Immature natural killer cell (primary cell): ENCODE measurements at regions not wholly inside any gene's neighbourhood (a gene's known extent, or its start where the extent isn't known, plus 50 kb on each side); places are given as distances from the start of the nearest gene placed in this dataset.

Source experiments
- DNase-seq, 3 donors: peaks; one replicate each; pipeline ENCODE4 v3.0.0; 2022; ENCODE audit warnings: mixed read lengths in 1 of 3
- H3K27ac Mint-ChIP-seq, 6 donors: one replicate each; pipeline ENCODE4 v1.8.0; 2020; ENCODE audit warnings: mixed read lengths in 6 of 6, mild to moderate bottlenecking in 5 of 6, inconsistent platforms in 4 of 6, moderate library complexity in 3 of 6
- H3K27me3 Mint-ChIP-seq, 3 donors: one replicate each; pipeline ENCODE4 v1.8.0; 2020 to 2021; ENCODE audit warnings: low read depth in 3 of 3, mild to moderate bottlenecking in 3 of 3, mixed read lengths in 3 of 3, moderate library complexity in 3 of 3, inconsistent platforms in 1 of 3
- H3K36me3 Mint-ChIP-seq, 3 donors: one replicate each; pipeline ENCODE4 v1.8.0; 2020; ENCODE audit warnings: mixed read lengths in 3 of 3, inconsistent platforms in 2 of 3, mild to moderate bottlenecking in 2 of 3
- H3K4me1 Mint-ChIP-seq, 2 donors: one replicate each; pipeline ENCODE4 v1.8.0; 2020; ENCODE audit warnings: inconsistent platforms in 2 of 2, mild to moderate bottlenecking in 2 of 2, mixed read lengths in 2 of 2, moderate library complexity in 1 of 2
- H3K4me3 Mint-ChIP-seq, 5 donors: one replicate each; pipeline ENCODE4 v1.8.0; 2020; ENCODE audit warnings: mild to moderate bottlenecking in 5 of 5, mixed read lengths in 5 of 5, inconsistent platforms in 3 of 5, moderate library complexity in 3 of 5
- H3K9me3 Mint-ChIP-seq, 6 donors: one replicate each; pipeline ENCODE4 v1.8.0; 2020; ENCODE audit warnings: mild to moderate bottlenecking in 6 of 6, mixed read lengths in 6 of 6, inconsistent platforms in 4 of 6, moderate library complexity in 3 of 6

DNA sequence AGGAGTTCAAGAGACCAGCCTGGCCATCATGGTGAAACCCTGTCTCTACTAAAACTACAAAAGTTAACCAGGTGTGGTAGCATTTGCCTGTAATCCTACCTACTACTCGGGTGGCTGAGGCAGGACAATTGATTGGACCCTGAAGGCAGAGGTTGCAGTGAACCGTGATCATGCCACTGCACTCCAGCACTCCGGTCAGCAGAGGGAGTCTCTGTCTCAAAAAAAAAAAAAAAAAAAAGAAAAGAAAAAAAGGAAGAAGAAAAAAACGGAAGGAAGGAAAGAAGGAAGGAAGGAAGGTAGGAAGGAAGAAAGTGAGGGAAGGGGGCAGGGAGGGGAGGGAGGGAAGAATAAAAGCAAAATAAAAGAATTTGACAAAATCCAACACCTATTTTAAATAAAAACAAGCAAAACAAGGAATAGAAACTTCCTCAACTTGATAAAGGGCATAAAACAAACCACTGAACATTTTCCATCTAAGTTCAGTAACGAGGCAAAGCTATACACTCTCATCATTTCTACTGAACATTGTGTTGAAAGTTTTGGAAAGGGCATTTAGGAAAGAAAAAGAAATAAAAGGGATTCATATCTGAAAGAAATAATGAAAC, 411.6 kb upstream of the SLITRK5 start:
- Mint-ChIP-seq H3K4me1 (no peaks in the 10 kb centered on the region), H3K27me3 (no peaks in the 10 kb centered on the region), H3K4me3 (no peak overlapping the region), H3K9me3 (peaks cover 0 to 9% (median 3%) of the 10 kb centered on the region in 6 donors), H3K36me3 (no peaks in the 10 kb centered on the region), H3K27ac (no peak overlapping the region)
- no peak for DNase-seq

DNA sequence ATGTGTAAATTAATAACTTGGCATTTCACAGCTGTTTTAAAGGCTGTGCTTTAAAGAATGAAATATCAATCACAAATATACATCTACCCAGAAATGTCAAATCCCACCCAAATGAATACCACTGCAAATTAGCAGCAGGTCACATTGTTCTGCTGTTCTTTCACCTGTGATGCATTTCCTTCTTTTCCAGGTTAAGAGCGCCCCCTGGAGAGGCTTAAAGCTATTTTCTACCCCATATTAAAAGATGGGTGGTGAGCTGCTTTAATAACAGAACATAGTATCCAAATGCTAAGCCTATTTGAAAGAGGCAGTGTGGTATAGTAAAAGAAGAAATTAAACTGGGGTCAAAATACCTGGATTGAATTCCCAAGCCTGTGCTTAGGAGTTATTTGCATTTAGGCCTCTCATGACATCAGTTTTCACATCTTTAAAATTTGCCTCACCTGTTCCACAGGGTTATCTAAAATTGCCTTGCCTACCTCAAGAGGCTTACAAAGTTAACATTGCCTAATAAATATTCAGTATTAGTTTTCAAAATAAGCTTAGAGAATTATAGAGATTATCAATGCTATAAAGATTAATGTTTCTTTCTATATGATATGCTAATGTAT, 396.9 kb upstream of the SLITRK5 start:
- H3K9me3 Mint-ChIP-seq: peaks cover 0 to 5% (median 3%) of the 10 kb centered on the region in 6 donors
- H3K27ac Mint-ChIP-seq: no peak overlapping the region
- DNase-seq: no peak
- H3K4me1 Mint-ChIP-seq: no peaks in the 10 kb centered on the region
- no peaks in the 10 kb centered on the region for H3K36me3 Mint-ChIP-seq
- H3K27me3 Mint-ChIP-seq: peaks cover 0 to 2% (median 0%) of the 10 kb centered on the region in 3 donors
- H3K4me3 Mint-ChIP-seq: no peak overlapping the region

DNA sequence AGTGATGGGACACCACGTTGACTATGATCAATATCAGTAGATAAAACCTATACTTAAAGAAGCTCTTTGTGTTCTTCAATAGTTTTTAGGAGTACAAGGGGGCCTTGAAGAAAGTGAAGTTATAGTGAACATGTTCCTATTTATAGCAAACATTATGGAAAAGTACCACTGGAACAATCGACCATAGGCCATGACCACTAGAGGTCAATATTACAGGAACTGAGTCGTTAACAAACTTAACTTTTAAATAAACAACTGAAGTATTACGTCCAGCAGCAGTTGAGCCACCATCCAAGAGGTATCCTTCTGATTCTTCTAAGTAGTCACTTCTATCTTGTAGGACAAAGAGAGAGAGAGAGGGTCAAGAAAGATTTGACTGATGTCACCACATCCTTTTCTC, 391.0 kb upstream of the SLITRK5 start:
- Mint-ChIP-seq H3K36me3 (no peaks in the 10 kb centered on the region), H3K27me3 (peaks cover 0 to 2% (median 0%) of the 10 kb centered on the region in 3 donors), H3K4me1 (no peaks in the 10 kb centered on the region), H3K9me3 (peaks cover 1 to 10% (median 3%) of the 10 kb centered on the region in 6 donors), H3K4me3 (no peak overlapping the region), H3K27ac (no peak overlapping the region)
- no peak for DNase-seq

DNA sequence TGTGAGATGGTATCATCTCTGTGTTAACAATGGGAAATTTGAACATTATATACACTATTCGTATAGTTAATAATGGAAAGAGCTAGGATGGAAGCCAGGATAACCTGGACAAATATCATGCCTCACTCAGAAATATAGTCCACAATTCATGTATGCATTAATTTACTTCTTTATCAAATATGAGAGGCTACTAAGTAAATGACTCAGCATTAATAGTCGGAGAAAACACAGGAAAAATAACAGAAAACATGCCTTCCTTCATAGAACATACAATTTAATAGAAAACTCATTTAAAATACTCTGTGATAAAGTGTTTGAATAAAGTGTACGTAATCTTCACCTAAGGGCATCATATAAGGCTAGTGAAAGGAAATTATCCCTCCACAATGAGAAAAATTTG, 383.4 kb upstream of the SLITRK5 start:
- H3K27ac Mint-ChIP-seq: no peak overlapping the region

DNA sequence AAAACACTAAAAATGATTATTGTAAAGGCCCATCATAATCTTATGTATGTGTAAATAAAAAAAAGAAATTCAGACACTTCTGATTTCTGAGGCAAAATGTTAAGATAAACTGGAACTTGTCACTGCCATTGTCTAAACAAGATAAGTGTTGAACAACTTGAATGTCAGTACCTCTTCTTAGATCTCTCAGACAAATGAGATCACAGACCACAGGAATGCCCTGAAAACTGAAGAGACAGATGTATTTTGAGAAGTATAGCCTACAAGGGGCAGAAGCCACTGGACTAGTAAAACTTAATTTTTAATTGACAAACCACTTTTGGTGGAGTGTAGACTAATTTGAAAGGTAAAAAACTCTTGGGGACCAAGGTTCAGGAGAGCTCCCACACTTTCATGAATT, 375.5 kb upstream of the SLITRK5 start:
- Mint-ChIP-seq H3K36me3 (no peaks in the 10 kb centered on the region), H3K9me3 (peaks cover 2 to 28% (median 6%) of the 10 kb centered on the region in 6 donors), H3K4me3 (no peak overlapping the region)

More for the DNA sequence above, 383.4 kb upstream of the SLITRK5 start:
- Mint-ChIP-seq H3K36me3 (no peaks in the 10 kb centered on the region), H3K4me3 (no peak overlapping the region), H3K27me3 (no peaks in the 10 kb centered on the region), H3K9me3 (peaks cover 0 to 14% (median 6%) of the 10 kb centered on the region in 6 donors), H3K4me1 (no peaks in the 10 kb centered on the region)
- no peak for DNase-seq

DNA sequence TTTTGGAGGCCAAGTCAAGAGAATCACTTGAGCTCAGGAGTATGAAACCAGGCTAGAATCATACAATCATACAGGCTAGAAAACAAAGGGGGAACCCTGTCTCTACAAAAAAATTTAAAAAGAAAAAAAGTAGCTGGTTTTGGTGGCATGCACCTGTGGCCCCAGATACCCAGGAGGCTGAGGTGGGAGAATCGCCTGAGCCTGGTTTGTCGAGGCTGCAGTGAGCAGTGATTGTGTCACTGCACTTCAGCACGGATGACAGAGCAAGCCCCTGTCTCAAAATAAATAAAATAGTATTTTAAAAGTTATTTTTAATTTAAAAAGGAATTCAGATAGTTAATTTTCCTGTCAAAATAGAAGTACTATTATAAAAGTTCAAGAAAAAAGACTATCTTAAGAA, 369.1 kb upstream of the SLITRK5 start:
- no peak for DNase-seq
- H3K4me1 Mint-ChIP-seq: no peaks in the 10 kb centered on the region
- peaks cover 0 to 23% (median 3%) of the 10 kb centered on the region in 6 donors for H3K9me3 Mint-ChIP-seq
- H3K27ac Mint-ChIP-seq: no peak overlapping the region
- H3K27me3 Mint-ChIP-seq: no peaks in the 10 kb centered on the region
- H3K36me3 Mint-ChIP-seq: no peaks in the 10 kb centered on the region
- no peak overlapping the region for H3K4me3 Mint-ChIP-seq

More for the DNA sequence above, 375.5 kb upstream of the SLITRK5 start:
- H3K4me1 Mint-ChIP-seq: no peaks in the 10 kb centered on the region
- no peak overlapping the region for H3K27ac Mint-ChIP-seq
- peaks cover 0 to 2% (median 0%) of the 10 kb centered on the region in 3 donors for H3K27me3 Mint-ChIP-seq
- no peak for DNase-seq

DNA sequence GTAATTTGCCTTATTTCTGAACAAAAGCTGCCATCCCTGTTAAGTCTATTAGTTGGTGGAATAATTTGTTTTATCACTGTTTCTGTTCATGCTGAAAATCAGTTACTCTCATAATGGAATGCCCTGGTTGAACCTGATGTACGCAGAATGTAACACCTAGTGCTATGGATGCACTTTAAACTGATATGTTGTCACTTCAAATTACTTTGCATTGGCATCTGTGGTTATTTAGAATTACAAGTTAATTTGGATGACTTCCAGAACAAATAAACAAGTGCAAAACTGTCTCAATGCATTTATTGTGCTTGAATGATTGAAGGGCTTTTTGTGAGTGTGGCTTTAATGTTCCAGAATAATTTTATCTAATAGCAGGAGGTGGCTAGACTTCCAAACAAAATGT, 368.2 kb upstream of the SLITRK5 start:
- no peak overlapping the region for H3K27ac Mint-ChIP-seq
- no peaks in the 10 kb centered on the region for H3K27me3 Mint-ChIP-seq
- no peaks in the 10 kb centered on the region for H3K4me1 Mint-ChIP-seq
- DNase-seq: no peak
- no peak overlapping the region for H3K4me3 Mint-ChIP-seq
- H3K36me3 Mint-ChIP-seq: no peaks in the 10 kb centered on the region
- H3K9me3 Mint-ChIP-seq: peaks cover 0 to 22% (median 4%) of the 10 kb centered on the region in 6 donors

DNA sequence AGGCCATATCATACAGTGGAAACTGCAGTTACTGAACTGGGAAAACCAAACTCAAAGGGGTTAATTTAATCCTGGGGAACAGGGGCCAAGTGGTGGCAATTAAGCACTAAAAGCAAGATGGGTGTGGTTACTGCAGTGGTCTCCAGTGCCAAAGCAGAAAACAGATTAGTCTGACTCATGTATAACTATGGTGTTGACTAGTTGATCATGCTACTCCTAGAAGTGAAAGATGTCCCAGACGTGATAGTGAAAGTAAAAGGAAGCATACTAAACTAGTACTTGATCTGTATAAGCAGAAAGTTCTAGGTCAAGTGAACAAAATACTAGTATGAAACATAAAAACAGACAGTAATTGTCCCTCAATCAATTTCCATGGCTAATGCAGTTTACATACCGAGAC, 360.0 kb upstream of the SLITRK5 start:
- peaks cover 0 to 2% (median 0%) of the 10 kb centered on the region in 3 donors for H3K27me3 Mint-ChIP-seq
- peaks cover 0 to 13% (median 4%) of the 10 kb centered on the region in 6 donors for H3K9me3 Mint-ChIP-seq
- no peak overlapping the region for H3K27ac Mint-ChIP-seq
- H3K4me1 Mint-ChIP-seq: no peaks in the 10 kb centered on the region
- H3K4me3 Mint-ChIP-seq: no peak overlapping the region
- no peaks in the 10 kb centered on the region for H3K36me3 Mint-ChIP-seq
- DNase-seq: no peak

DNA sequence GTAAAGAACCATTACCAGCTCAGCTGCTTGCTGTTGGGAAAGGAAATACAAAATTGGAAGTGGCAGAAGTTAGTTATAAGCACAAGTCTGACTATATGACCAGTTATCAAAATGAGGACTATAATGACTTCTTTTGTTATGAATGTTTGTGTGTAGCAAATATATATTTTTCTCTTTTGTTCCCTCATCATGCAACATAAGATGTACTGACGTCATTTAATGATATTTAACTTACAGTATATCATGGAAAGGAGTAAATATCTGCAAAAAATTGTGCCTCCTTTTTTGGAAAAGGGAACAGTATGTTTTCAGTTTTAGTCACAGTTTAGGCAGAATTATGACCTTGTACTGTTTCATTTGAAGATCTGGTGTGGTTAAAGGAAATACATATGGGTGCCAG, 356.3 kb upstream of the SLITRK5 start:
- no peaks in the 10 kb centered on the region for H3K36me3 Mint-ChIP-seq
- no peaks in the 10 kb centered on the region for H3K4me1 Mint-ChIP-seq
- no peak overlapping the region for H3K4me3 Mint-ChIP-seq
- no peak for DNase-seq
- H3K27me3 Mint-ChIP-seq: peaks cover 0 to 2% (median 0%) of the 10 kb centered on the region in 3 donors
- peaks cover 0 to 9% (median 4%) of the 10 kb centered on the region in 6 donors for H3K9me3 Mint-ChIP-seq
- H3K27ac Mint-ChIP-seq: no peak overlapping the region

DNA sequence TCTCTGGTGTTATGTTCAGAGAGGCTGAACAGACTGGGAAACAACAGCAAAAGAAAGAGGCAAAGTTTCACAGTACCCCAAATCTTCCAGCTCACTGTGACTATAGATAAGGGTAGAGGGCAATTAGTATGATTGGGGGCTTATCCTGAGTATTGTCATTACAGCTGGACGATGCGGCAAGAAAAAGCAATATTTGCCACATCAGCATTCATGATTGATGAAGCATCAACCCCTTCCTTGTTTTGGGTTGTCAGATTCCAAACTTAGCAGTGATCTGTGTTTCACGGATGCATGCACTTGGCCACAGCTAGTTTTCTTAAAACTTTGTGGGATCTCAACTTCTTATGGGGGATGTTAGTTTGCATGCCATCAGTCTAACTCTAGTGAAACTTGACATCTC, 348.8 kb upstream of the SLITRK5 start:
- no peaks in the 10 kb centered on the region for H3K27me3 Mint-ChIP-seq
- peaks cover 0 to 17% (median 3%) of the 10 kb centered on the region in 6 donors for H3K9me3 Mint-ChIP-seq
- H3K4me1 Mint-ChIP-seq: no peaks in the 10 kb centered on the region
- DNase-seq: no peak
- no peaks in the 10 kb centered on the region for H3K36me3 Mint-ChIP-seq
- no peak overlapping the region for H3K27ac Mint-ChIP-seq
- H3K4me3 Mint-ChIP-seq: no peak overlapping the region

DNA sequence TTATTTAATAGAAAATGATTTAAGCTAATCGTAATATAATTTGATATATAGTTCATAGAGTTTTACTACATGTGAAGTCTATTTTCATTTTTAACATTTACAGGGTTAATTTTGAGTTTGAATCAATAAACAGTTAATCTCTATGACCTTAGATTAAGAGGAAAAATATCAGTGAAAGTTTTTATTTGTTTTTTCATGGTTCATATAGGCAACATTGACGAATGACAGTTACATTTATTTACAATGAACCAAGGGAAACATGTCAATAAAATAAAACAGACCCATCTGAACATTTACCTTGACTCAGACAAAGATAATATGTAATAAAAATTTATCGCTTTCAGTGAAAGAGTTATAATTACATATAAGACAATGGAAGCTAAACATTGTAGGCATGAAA, 346.6 kb upstream of the SLITRK5 start:
- H3K36me3 Mint-ChIP-seq: no peaks in the 10 kb centered on the region
- peaks cover 0 to 1% (median 0%) of the 10 kb centered on the region in 3 donors for H3K27me3 Mint-ChIP-seq
- peaks cover 0 to 24% (median 1%) of the 10 kb centered on the region in 6 donors for H3K9me3 Mint-ChIP-seq
- H3K27ac Mint-ChIP-seq: no peak overlapping the region
- no peaks in the 10 kb centered on the region for H3K4me1 Mint-ChIP-seq
- no peak for DNase-seq
- H3K4me3 Mint-ChIP-seq: no peak overlapping the region

DNA sequence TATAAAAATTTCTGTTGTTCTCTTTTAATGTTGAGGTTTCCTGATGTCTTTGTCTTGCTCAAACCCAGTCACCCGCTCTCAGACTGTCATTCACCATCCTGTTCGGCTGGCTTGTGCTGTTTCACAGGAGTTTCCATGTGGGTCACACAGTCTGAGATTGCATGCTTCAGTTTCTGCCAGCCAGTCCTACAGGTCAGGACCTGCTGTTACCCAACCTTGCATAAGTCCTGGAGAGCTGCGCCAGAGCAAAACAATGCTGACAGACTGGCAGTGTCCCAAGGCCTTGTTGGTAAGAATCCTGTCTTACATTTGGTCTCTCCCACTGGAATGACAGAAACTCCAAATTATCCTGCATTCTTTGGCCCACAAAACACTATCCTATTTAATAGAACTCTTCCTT, 340.0 kb upstream of the SLITRK5 start:
- no peaks in the 10 kb centered on the region for H3K4me1 Mint-ChIP-seq
- H3K9me3 Mint-ChIP-seq: peaks cover 0 to 26% (median 10%) of the 10 kb centered on the region in 6 donors
- H3K27me3 Mint-ChIP-seq: peaks cover 0 to 3% (median 2%) of the 10 kb centered on the region in 3 donors
- no peak for DNase-seq
- H3K4me3 Mint-ChIP-seq: no peak overlapping the region
- H3K36me3 Mint-ChIP-seq: no peaks in the 10 kb centered on the region
- no peak overlapping the region for H3K27ac Mint-ChIP-seq

DNA sequence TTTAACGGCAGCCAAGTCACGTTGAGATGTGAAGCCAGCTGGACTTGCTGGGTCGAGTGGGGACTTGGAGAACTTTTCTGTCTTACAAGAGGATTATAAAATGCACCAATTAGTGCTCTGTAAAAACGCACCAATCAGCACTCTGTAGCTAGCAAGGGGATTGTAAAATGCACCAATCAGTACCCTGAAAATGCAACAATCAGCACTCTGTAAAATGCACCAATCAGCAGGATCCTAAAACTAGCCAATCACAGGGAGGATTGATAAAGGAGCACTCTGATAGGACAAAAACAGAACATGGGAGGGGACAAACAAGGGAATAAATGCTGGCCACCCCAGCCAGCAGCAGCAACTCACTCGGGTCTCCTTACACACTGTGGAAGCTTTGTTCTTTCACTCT, 337.6 kb upstream of the SLITRK5 start:
- no peak for DNase-seq
- peaks cover 0 to 2% (median 2%) of the 10 kb centered on the region in 3 donors for H3K27me3 Mint-ChIP-seq
- H3K27ac Mint-ChIP-seq: no peak overlapping the region
- no peaks in the 10 kb centered on the region for H3K36me3 Mint-ChIP-seq
- no peak overlapping the region for H3K4me3 Mint-ChIP-seq
- peaks cover 0 to 14% (median 8%) of the 10 kb centered on the region in 6 donors for H3K9me3 Mint-ChIP-seq
- H3K4me1 Mint-ChIP-seq: no peaks in the 10 kb centered on the region

DNA sequence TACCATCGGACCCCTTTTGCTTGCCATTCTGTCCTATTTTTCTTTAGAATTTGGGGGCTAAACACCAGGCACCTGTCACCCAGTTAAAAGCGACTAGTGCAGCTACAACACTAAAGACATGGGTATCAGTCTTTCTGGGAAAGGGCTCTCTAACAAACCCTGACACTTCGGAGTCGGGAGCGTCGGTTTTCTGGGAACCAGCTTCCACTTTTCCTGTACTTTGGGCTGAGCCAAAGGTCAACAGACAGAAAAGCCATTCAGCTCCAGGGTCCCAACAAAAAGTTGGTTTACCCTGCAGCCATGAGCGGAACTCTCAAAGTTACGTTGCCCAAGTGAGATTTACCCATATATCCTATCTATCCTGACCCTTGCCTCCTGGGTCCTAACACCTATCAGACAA, 337.0 kb upstream of the SLITRK5 start:
- no peak overlapping the region for H3K4me3 Mint-ChIP-seq
- peaks cover 0 to 2% (median 2%) of the 10 kb centered on the region in 3 donors for H3K27me3 Mint-ChIP-seq
- no peak for DNase-seq
- no peaks in the 10 kb centered on the region for H3K4me1 Mint-ChIP-seq
- H3K9me3 Mint-ChIP-seq: peaks cover 0 to 14% (median 8%) of the 10 kb centered on the region in 6 donors
- no peaks in the 10 kb centered on the region for H3K36me3 Mint-ChIP-seq
- H3K27ac Mint-ChIP-seq: no peak overlapping the region
